GM21360 (cell line): ENCODE measurements at regions not wholly inside any gene's neighbourhood (a gene's known extent, or its start where the extent isn't known, plus 50 kb on each side); places are given as distances from the start of the nearest gene placed in this dataset.

Experiments used
- ATAC-seq: cut with Tn5 transposase; IDR thresholded peaks from one replicate; pipeline ENCODE4 v1.9.1; 2021; ENCODE audit warnings: mild to moderate bottlenecking, moderate library complexity; ENCODE audit not compliant: unreplicated experiment

- no peak for ATAC-seq
Observed at GRCh38 chr4:95985791-95986550, 146.1 kb downstream of the PDHA2 start.

- ATAC-seq: no peak
Observed at GRCh38 chr4:95987851-95988250, 148.0 kb downstream of the PDHA2 start.

GRCh38 chr4:95998311-95998710 lies 158.4 kb downstream of the PDHA2 start:
- ATAC-seq: no peak

- no peak for ATAC-seq
Observed at GRCh38 chr4:96003951-96004740, 164.3 kb downstream of the PDHA2 start.

GRCh38 chr4:96009427-96010119 lies 169.7 kb downstream of the PDHA2 start:
- no peak for ATAC-seq

GRCh38 chr4:96012687-96013086 lies 172.8 kb downstream of the PDHA2 start:
- no peak for ATAC-seq

- ATAC-seq: peak; percentile 75
Observed at GRCh38 chr4:96016634-96017299, 176.9 kb downstream of the PDHA2 start.

- ATAC-seq: no peak
Observed at GRCh38 chr4:96025011-96025410, 185.1 kb downstream of the PDHA2 start.

- ATAC-seq: no peak
Observed at GRCh38 chr4:96035727-96036126, 195.8 kb downstream of the PDHA2 start.

GRCh38 chr4:96036781-96037180 lies 196.9 kb downstream of the PDHA2 start:
- ATAC-seq: no peak

GRCh38 chr4:96037705-96038104 lies 197.8 kb downstream of the PDHA2 start:
- ATAC-seq: no peak

GRCh38 chr4:96039217-96039616 lies 199.3 kb downstream of the PDHA2 start:
- no peak for ATAC-seq

- no peak for ATAC-seq
Observed at GRCh38 chr4:96039803-96040436, 200.0 kb downstream of the PDHA2 start.

GRCh38 chr4:96044971-96045370 lies 205.1 kb downstream of the PDHA2 start:
- ATAC-seq: no peak

GRCh38 chr4:96052827-96053226 lies 212.9 kb downstream of the PDHA2 start:
- ATAC-seq: no peak

- ATAC-seq: no peak
Observed at GRCh38 chr4:96056346-96056934, 216.5 kb downstream of the PDHA2 start.

- no peak for ATAC-seq
Observed at GRCh38 chr4:96063639-96064038, 223.7 kb downstream of the PDHA2 start.

- no peak for ATAC-seq
Observed at GRCh38 chr4:96073461-96073860, 233.6 kb downstream of the PDHA2 start.

GRCh38 chr4:96092151-96092705 lies 252.3 kb downstream of the PDHA2 start:
- ATAC-seq: no peak

GRCh38 chr4:96093057-96093456 lies 253.2 kb downstream of the PDHA2 start:
- ATAC-seq: no peak
